NCI-H526 (cell line): ENCODE measurements at regions not wholly inside any gene's neighbourhood (a gene's known extent, or its start where the extent isn't known, plus 50 kb on each side); places are given as distances from the start of the nearest gene placed in this dataset.

Experiments used
- DNase-seq, 2 experiments: peaks; one replicate each; lab custom pipeline; 2025; lab: John Stamatoyannopoulos, UW

GRCh38 chr13:107035778-107036177 is 467.8 kb upstream of the ARGLU1 start:
- no peak for DNase-seq

- peak in 1 of 2 experiments; percentile 8 for DNase-seq
Observed at GRCh38 chr13:107035186-107035585, 467.2 kb upstream of the ARGLU1 start.

GRCh38 chr13:107034236-107034872 is 466.4 kb upstream of the ARGLU1 start:
- DNase-seq: no peak

GRCh38 chr13:107031716-107032115 is 463.8 kb upstream of the ARGLU1 start:
- no peak for DNase-seq

GRCh38 chr13:107028751-107029150 is 460.8 kb upstream of the ARGLU1 start:
- DNase-seq: no peak

- no peak for DNase-seq
Observed at GRCh38 chr13:107025991-107026390, 458.1 kb upstream of the ARGLU1 start.

GRCh38 chr13:107023335-107023734 is 455.4 kb upstream of the ARGLU1 start:
- no peak for DNase-seq

- no peak for DNase-seq
Observed at GRCh38 chr13:107020393-107020792, 452.5 kb upstream of the ARGLU1 start.

- no peak for DNase-seq
Observed at GRCh38 chr13:107018285-107018684, 450.3 kb upstream of the ARGLU1 start.

GRCh38 chr13:107006661-107007060 is 438.7 kb upstream of the ARGLU1 start:
- DNase-seq: no peak

- no peak for DNase-seq
Observed at GRCh38 chr13:107005577-107005976, 437.6 kb upstream of the ARGLU1 start.

GRCh38 chr13:107003911-107004310 is 436.0 kb upstream of the ARGLU1 start:
- DNase-seq: no peak

- DNase-seq: no peak
Observed at GRCh38 chr13:106998664-106999063, 430.7 kb upstream of the ARGLU1 start.

- DNase-seq: no peak
Observed at GRCh38 chr13:106997696-106998095, 429.8 kb upstream of the ARGLU1 start.

GRCh38 chr13:106996867-106997618 is 429.1 kb upstream of the ARGLU1 start:
- DNase-seq: no peak

- no peak for DNase-seq
Observed at GRCh38 chr13:106990594-106990993, 422.7 kb upstream of the ARGLU1 start.

- no peak for DNase-seq
Observed at GRCh38 chr13:106989876-106990275, 421.9 kb upstream of the ARGLU1 start.

GRCh38 chr13:106987427-106987785 is 419.5 kb upstream of the ARGLU1 start:
- no peak for DNase-seq

GRCh38 chr13:106986687-106987426 is 418.9 kb upstream of the ARGLU1 start:
- DNase-seq: no peak

GRCh38 chr13:106986033-106986484 is 418.1 kb upstream of the ARGLU1 start:
- DNase-seq: no peak

GRCh38 chr13:106985481-106985880 is 417.5 kb upstream of the ARGLU1 start:
- no peak for DNase-seq

- DNase-seq: no peak
Observed at GRCh38 chr13:106981051-106981450, 413.1 kb upstream of the ARGLU1 start.

GRCh38 chr13:106967391-106967790 is 399.5 kb upstream of the ARGLU1 start:
- no peak for DNase-seq
